ENCODE measurements at regions not wholly inside any gene's neighbourhood (a gene's known extent, or its start where the extent isn't known, plus 50 kb on each side); places are given as distances from the start of the nearest gene placed in this dataset.

- DNase-seq, result no peak
Observed at GRCh38 chr11:70951139-70951804, 301.1 kb downstream of the SHANK2 start.

DNA sequence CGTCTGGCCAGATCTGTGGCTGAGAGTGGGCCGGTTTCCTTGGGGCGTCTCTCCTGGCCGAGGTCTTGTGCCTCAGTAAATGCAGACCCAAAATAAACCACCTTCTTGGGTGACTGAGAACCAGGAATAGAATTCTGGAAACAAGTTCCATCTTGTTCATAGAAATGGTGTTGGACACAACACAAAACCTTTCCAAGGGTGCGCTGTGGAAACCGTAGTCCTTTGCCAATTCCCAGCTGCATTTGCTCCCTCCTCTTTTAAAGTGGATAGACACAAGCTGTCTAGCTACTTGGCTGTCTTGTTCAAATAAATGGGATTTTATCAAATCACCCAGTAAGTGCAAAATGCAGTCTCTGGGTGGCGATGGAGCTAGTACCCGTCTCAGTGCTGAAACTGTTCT is 300.2 kb downstream of the SHANK2 start:
- DNase-seq, result no peak

- DNase-seq, result no peak
Observed at GRCh38 chr11:70953720-70954119, 298.7 kb downstream of the SHANK2 start.

DNA sequence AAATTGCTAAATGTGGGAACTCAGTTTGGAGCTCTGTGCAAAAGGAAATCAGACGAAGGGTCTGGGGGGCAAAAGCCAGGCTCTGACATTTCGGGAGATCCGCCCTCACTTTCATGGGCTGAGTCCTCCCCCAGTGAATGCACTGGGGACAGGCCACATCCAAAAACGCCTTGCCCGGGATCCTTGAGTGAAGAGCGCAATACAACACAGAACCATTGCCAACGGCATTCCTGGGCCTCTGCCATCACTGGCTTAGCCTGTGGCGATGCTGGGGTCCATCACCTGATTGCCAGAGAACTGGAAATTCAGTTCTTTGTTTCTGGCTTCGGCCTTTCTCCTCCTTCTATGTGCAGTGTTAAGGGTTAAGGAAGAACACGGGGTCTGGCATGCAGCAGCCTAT is 297.9 kb downstream of the SHANK2 start:
- DNase-seq, result no peak

All from fibroblast of skin of back (primary cell).